Prostate gland (tissue), 2 donors: ENCODE measurements at regions not wholly inside any gene's neighbourhood (a gene's known extent, or its start where the extent isn't known, plus 50 kb on each side); places are given as distances from the start of the nearest gene placed in this dataset.

Experiments used
- POLR2A ChIP-seq: fragments of 450-650 bp; IDR thresholded peaks from one replicate; pipeline ENCODE4 v1.6.1; 2016; ENCODE audit warnings: antibody characterized with exemption, mild to moderate bottlenecking
- TF ChIP-seq, protein P1 (sequence below), 4 experiments: fragments of 200-600 bp in 2 of 4; fragments of 450-650 bp in 2 of 4; sonication (generic) in 2 of 4; IDR thresholded peaks; 1 replicate in 3 of 4; 2 replicates in 1 of 4; pipeline ENCODE4 v1.5.1; 2016 to 2019; ENCODE audit warnings: antibody characterized with exemption in 4 of 4, mild to moderate bottlenecking in 2 of 4, moderate library complexity in 2 of 4

DNA sequence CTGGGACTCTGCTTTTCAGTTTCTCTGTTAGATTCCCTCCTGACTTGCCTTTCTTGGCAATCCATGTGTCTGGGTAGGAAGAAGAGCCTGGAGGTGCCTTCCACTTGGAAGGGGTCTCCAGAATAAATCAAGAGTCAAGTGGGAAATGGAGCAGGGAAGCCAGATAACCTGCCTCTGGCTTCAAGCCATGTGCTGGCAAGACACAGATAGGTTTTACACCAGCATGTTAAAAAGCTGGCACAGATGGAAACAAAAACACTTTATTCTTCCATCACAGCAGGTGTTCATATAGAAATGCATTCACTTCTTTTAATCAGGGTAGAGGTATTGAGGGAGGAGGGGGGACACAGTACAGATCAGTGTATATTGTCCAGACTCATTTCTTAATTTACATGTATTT lies 356.9 kb upstream of the RUNX1 start:
- TF ChIP-seq POLR2A = no peak
- TF ChIP-seq, protein P1, sequence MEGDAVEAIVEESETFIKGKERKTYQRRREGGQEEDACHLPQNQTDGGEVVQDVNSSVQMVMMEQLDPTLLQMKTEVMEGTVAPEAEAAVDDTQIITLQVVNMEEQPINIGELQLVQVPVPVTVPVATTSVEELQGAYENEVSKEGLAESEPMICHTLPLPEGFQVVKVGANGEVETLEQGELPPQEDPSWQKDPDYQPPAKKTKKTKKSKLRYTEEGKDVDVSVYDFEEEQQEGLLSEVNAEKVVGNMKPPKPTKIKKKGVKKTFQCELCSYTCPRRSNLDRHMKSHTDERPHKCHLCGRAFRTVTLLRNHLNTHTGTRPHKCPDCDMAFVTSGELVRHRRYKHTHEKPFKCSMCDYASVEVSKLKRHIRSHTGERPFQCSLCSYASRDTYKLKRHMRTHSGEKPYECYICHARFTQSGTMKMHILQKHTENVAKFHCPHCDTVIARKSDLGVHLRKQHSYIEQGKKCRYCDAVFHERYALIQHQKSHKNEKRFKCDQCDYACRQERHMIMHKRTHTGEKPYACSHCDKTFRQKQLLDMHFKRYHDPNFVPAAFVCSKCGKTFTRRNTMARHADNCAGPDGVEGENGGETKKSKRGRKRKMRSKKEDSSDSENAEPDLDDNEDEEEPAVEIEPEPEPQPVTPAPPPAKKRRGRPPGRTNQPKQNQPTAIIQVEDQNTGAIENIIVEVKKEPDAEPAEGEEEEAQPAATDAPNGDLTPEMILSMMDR (IDR thresholded peaks at IDR 0.05) = no peak
